HepG2 (cell line): ENCODE measurements at regions not wholly inside any gene's neighbourhood (a gene's known extent, or its start where the extent isn't known, plus 50 kb on each side); places are given as distances from the start of the nearest gene placed in this dataset.

ENCODE experiments used
- ATAC-seq: fragments of 200-7000 bp; cut with Tn5 transposase; 3 replicates; pipeline ENCODE4 v1.9.1; 2020; ENCODE audit warnings: mild to moderate bottlenecking, moderate library complexity
- BruUV-seq: library from RNA; stranded (reverse); fragments of 400-500 nt; replicated peaks from 2 replicates; lab custom pipeline; 2021; lab: Mats Ljungman, UMichigan
- CTCF ChIA-PET: fragments of 300-600 bp; formaldehyde crosslinking; extraction: SDS; loops from one replicate; lab custom pipeline; 2021; ENCODE audit warnings: low total read pairs, inconsistent platforms, low intra/inter-chr PET ratio; lab: Yijun Ruan, JAX
- POLR2A ChIA-PET: fragments of 350-600 bp; sonication (Branson Sonifier 250); formaldehyde crosslinking; loops from one replicate; lab custom pipeline; 2020; ENCODE audit warnings: antibody characterized with exemption, inconsistent platforms; lab: Yijun Ruan, JAX
- DNase-seq: peaks from one replicate; pipeline ENCODE4 v3.0.0-alpha.2; 2015; ENCODE audit warnings: low spot score
- FAIRE-seq: peaks from 3 replicates; lab custom pipeline; 2011; peaks lifted over from hg19 to GRCh38; lab: Jason Lieb, UNC
- H2AFZ ChIP-seq: one replicate; pipeline ENCODE4 v1.6.1; 2011; ENCODE audit warnings: low read length, inconsistent platforms
- H3K27ac ChIP-seq: fragments of 300-600 bp; 3 replicates; pipeline ENCODE4 v1.8.0; 2011; ENCODE audit warnings: mixed run types, mild to moderate bottlenecking, mixed read lengths, low read length, inconsistent platforms; ENCODE audit not compliant: insufficient read depth; ENCODE audit errors: extremely low read length
- H3K27me3 ChIP-seq, 2 experiments: fragments of 200-600 bp in 1 of 2; 2 replicates in 1 of 2; 3 replicates in 1 of 2; pipeline versions ENCODE4 v1.6.0 to v1.8.0; 2011; ENCODE audit warnings: low read length in 2 of 2, mild to moderate bottlenecking in 2 of 2, moderate library complexity in 2 of 2, inconsistent platforms in 1 of 2; ENCODE audit not compliant: insufficient read depth in 2 of 2, control insufficient read depth in 1 of 2
- H3K36me3 ChIP-seq, 2 experiments: fragments of 200-600 bp in 1 of 2; replicated peaks in 1 of 2; 2 replicates in 1 of 2; 3 replicates in 1 of 2; pipeline versions ENCODE4 v1.5.1 to v1.8.0; 2011; ENCODE audit warnings: low read length in 2 of 2, inconsistent platforms in 1 of 2; ENCODE audit not compliant: insufficient read depth in 2 of 2, control insufficient read depth in 1 of 2
- H3K4me1 ChIP-seq: 2 replicates; pipeline ENCODE4 v1.5.1; 2012; ENCODE audit warnings: low read length, inconsistent platforms; ENCODE audit not compliant: insufficient read depth
- H3K4me2 ChIP-seq: 2 replicates; pipeline ENCODE4 v1.6.0; 2011; ENCODE audit warnings: low read depth, low read length, inconsistent platforms
- H3K4me3 ChIP-seq, 3 experiments: fragments of 200-600 bp in 1 of 3; sonication (generic), shearing (Covaris generic) in 1 of 3; replicated peaks in 1 of 3; 2 replicates each; pipeline ENCODE4 v1.5.1; 2011 to 2016; ENCODE audit warnings: low read length in 3 of 3, inconsistent platforms in 2 of 3, low read depth in 2 of 3, mild to moderate bottlenecking in 2 of 3, control low read depth in 1 of 3, mixed read lengths in 1 of 3; ENCODE audit not compliant: insufficient read depth in 1 of 3
- H3K79me2 ChIP-seq: one replicate; pipeline ENCODE4 v1.6.1; 2011; ENCODE audit warnings: low read length, inconsistent platforms; ENCODE audit not compliant: insufficient read depth
- H3K9ac ChIP-seq: 2 replicates; pipeline ENCODE4 v1.6.0; 2011; ENCODE audit warnings: mild to moderate bottlenecking, low read depth, low read length, inconsistent platforms; ENCODE audit not compliant: insufficient read depth
- H3K9me3 ChIP-seq: 2 replicates; pipeline ENCODE4 v1.5.1; 2012; ENCODE audit warnings: mild to moderate bottlenecking, low read length
- H4K20me1 ChIP-seq: 2 replicates; pipeline ENCODE4 v1.6.0; 2011; ENCODE audit warnings: inconsistent platforms, mild to moderate bottlenecking, low read length, moderate library complexity; ENCODE audit not compliant: insufficient read depth
- ATM ChIP-seq: fragments of 450-650 bp; IDR thresholded peaks from 2 replicates; pipeline ENCODE4 v1.7.1; 2017; ENCODE audit warnings: mild to moderate bottlenecking, borderline replicate concordance
- CEBPZ ChIP-seq: IDR thresholded peaks from 2 replicates; pipeline ENCODE4 v1.6.1; 2012; ENCODE audit warnings: low read length, improper control_type of control experiment
- FOXM1 ChIP-seq: sonication (generic); formaldehyde crosslinking; IDR thresholded peaks from 2 replicates; pipeline ENCODE4 v1.5.0; 2020; ENCODE audit warnings: missing genetic modification reagents
- IRF9 ChIP-seq: sonication (generic); formaldehyde crosslinking; IDR thresholded peaks from 2 replicates; pipeline ENCODE4 v1.8.0; 2022; ENCODE audit warnings: missing genetic modification reagents, mild to moderate bottlenecking, borderline replicate concordance
- MIER3 ChIP-seq: IDR thresholded peaks from 2 replicates; pipeline ENCODE4 v1.6.1; 2016; ENCODE audit warnings: missing compliant biosample characterization, borderline replicate concordance
- PRDM10 ChIP-seq: sonication (generic); formaldehyde crosslinking; IDR thresholded peaks from 2 replicates; pipeline ENCODE4 v1.4.0; 2020; ENCODE audit warnings: low read depth, missing genetic modification reagents
- RFX3 ChIP-seq: IDR thresholded peaks from 2 replicates; pipeline ENCODE4 v1.6.1; 2016; ENCODE audit warnings: missing biosample characterization, missing genetic modification reagents
- RFXAP ChIP-seq: sonication (generic); formaldehyde crosslinking; IDR thresholded peaks from 2 replicates; pipeline ENCODE4 v1.4.0; 2020; ENCODE audit warnings: missing genetic modification reagents, borderline replicate concordance
- SMAD9 ChIP-seq: sonication (generic); formaldehyde crosslinking; IDR thresholded peaks from 2 replicates; pipeline ENCODE4 v1.5.1; 2020; ENCODE audit warnings: mild to moderate bottlenecking, missing genetic modification reagents
- TAF15 ChIP-seq: fragments of 200-400 bp; formaldehyde crosslinking; IDR thresholded peaks from one replicate; pipeline ENCODE4 v1.6.1; 2018; ENCODE audit warnings: mild to moderate bottlenecking, low read depth, low read length; ENCODE audit not compliant: poor library complexity, severe bottlenecking
- TFAP4 ChIP-seq: sonication (generic); IDR thresholded peaks from 2 replicates; pipeline ENCODE4 v1.6.1; 2016; ENCODE audit warnings: low read depth, borderline replicate concordance
- TFE3 ChIP-seq: IDR thresholded peaks from 2 replicates; pipeline ENCODE4 v1.6.1; 2016
- ZNF235 ChIP-seq: sonication (generic); formaldehyde crosslinking; IDR thresholded peaks from 2 replicates; pipeline ENCODE4 v1.8.1; 2023; ENCODE audit warnings: mild to moderate bottlenecking, missing genetic modification reagents, borderline replicate concordance
- ZNF772 ChIP-seq: sonication (generic); formaldehyde crosslinking; IDR thresholded peaks from 2 replicates; pipeline ENCODE4 v1.5.0; 2020; ENCODE audit warnings: mild to moderate bottlenecking, missing genetic modification reagents
- WGBS: methylation state at CpG from one replicate; pipeline ENCODE4 v1.1.6; 2017; ENCODE audit warnings: low lambda C conversion rate; 5-methylcytosine and 5-hydroxymethylcytosine counted together
- in situ Hi-C: cut with HindIII; loops from 2 replicates; pipeline ENCODE4 v1.10.0; 2017; ENCODE audit warnings: low pct_unique_long_range_greater_than_20kb; ENCODE audit not compliant: extremely low pct_ligation_motif_present
- intact Hi-C: fragments of 100-400 bp; cut with micrococcal nuclease; formaldehyde crosslinking; loops from one replicate; pipeline ENCODE4 v1.10.0; 2022; ENCODE audit not compliant: unreplicated experiment

- H3K9ac ChIP-seq, result no peak overlapping the region
- TF ChIP-seq ATM, result no peak
- TF ChIP-seq MIER3 (CRISPR knock-in tag), result no peak
- no peak for TF ChIP-seq PRDM10 (CRISPR knock-in tag)
- no peak for TF ChIP-seq CEBPZ
- no peak for TF ChIP-seq TFAP4
- TF ChIP-seq TAF15, result no peak
- no peak for TF ChIP-seq SMAD9
- TF ChIP-seq TFE3 (CRISPR knock-in tag), result no peak
- TF ChIP-seq RFX3 (CRISPR knock-in tag), result no peak
- TF ChIP-seq FOXM1 (CRISPR knock-in tag), result no peak
- no peak for TF ChIP-seq ZNF772
- no peak for TF ChIP-seq ZNF235 (CRISPR knock-in tag)
- TF ChIP-seq IRF9 (CRISPR knock-in tag), result no peak
- no peak for TF ChIP-seq RFXAP
- TF ChIP-seq, all 625 proteins: peak for 0
- H3K9me3 ChIP-seq, result peaks cover 41% of the 10 kb centered on the region
- in situ Hi-C loops, result no loop called here
- WGBS, result 13% methylated on average over 2 of the region's 2 CpGs
- H3K4me3 ChIP-seq, result no peak overlapping the region
- DNase-seq (no peak), ATAC-seq (no peak), FAIRE-seq (no peak)
- no peak overlapping the region for H2AFZ ChIP-seq
- intact Hi-C loops, result no loop called here
- H3K4me2 ChIP-seq, result no peak overlapping the region
- no peak overlapping the region for H3K27ac ChIP-seq
- no TSS peak for BruUV-seq
- POLR2A ChIA-PET, result no interaction called here
- no peaks in the 10 kb centered on the region for H3K36me3 ChIP-seq
- H3K4me1 ChIP-seq, result no peaks in the 10 kb centered on the region
- no peaks in the 10 kb centered on the region for H3K79me2 ChIP-seq
- CTCF ChIA-PET, result no interaction called here
- no peaks in the 10 kb centered on the region for H3K27me3 ChIP-seq
- H4K20me1 ChIP-seq, result no peaks in the 10 kb centered on the region
Observed at GRCh38 chr21:25360593-25360992, 246.7 kb downstream of the MRPL39 start.
